UCSD-AML1 (cell line): ENCODE measurements at regions not wholly inside any gene's neighbourhood (a gene's known extent, or its start where the extent isn't known, plus 50 kb on each side); places are given as distances from the start of the nearest gene placed in this dataset.
"Not testable (repeated sequence)": the region's sequence is repeated elsewhere in the genome, so short reads cannot be mapped to it uniquely, and the experiment has no call there.

ENCODE experiments used
- DNase-seq: peaks from one replicate; lab custom pipeline; 2025; ENCODE audit not compliant: unreplicated experiment; lab: John Stamatoyannopoulos, UW

- peak; percentile 28 for DNase-seq
Measured at GRCh38 chr7:45259966-45260646, 102.5 kb downstream of the RAMP3 start.

GRCh38 chr7:45267262-45267661 lies 109.7 kb downstream of the RAMP3 start:
- DNase-seq, result no peak

GRCh38 chr7:45268013-45268412 lies 110.4 kb downstream of the RAMP3 start:
- DNase-seq, result no peak

- DNase-seq, result no peak
Measured at GRCh38 chr7:45269192-45269591, 111.6 kb downstream of the RAMP3 start.

GRCh38 chr7:45278763-45279398 lies 121.3 kb downstream of the RAMP3 start:
- DNase-seq, result no peak

- DNase-seq, result not testable (repeated sequence)
Measured at GRCh38 chr7:45289611-45290010, 132.0 kb downstream of the RAMP3 start.

- DNase-seq, result no peak
Measured at GRCh38 chr7:45290880-45291279, 133.3 kb downstream of the RAMP3 start.

- no peak for DNase-seq
Measured at GRCh38 chr7:45292481-45292880, 134.9 kb downstream of the RAMP3 start.

- no peak for DNase-seq
Measured at GRCh38 chr7:45293295-45293942, 135.8 kb downstream of the RAMP3 start.

GRCh38 chr7:45294559-45294958 lies 137.0 kb downstream of the RAMP3 start:
- DNase-seq, result no peak

- DNase-seq, result no peak
Measured at GRCh38 chr7:45295222-45295621, 137.6 kb downstream of the RAMP3 start.

- no peak for DNase-seq
Measured at GRCh38 chr7:45296748-45297147, 139.2 kb downstream of the RAMP3 start.

- DNase-seq, result no peak
Measured at GRCh38 chr7:45306752-45307305, 149.2 kb downstream of the RAMP3 start.

GRCh38 chr7:45311597-45311996 lies 154.0 kb downstream of the RAMP3 start:
- DNase-seq, result no peak

- not testable (repeated sequence) for DNase-seq
Measured at GRCh38 chr7:45315512-45315911, 157.9 kb downstream of the RAMP3 start.

GRCh38 chr7:45324683-45325237 lies 167.2 kb downstream of the RAMP3 start:
- no peak for DNase-seq

GRCh38 chr7:45325378-45325777 lies 167.8 kb downstream of the RAMP3 start:
- DNase-seq, result no peak

GRCh38 chr7:45328403-45328981 lies 170.9 kb downstream of the RAMP3 start:
- DNase-seq, result no peak

- no peak for DNase-seq
Measured at GRCh38 chr7:45331563-45331962, 174.0 kb downstream of the RAMP3 start.

GRCh38 chr7:45335024-45335423 lies 177.4 kb downstream of the RAMP3 start:
- not testable (repeated sequence) for DNase-seq

- DNase-seq, result no peak
Measured at GRCh38 chr7:45342236-45342635, 184.6 kb downstream of the RAMP3 start.
